ENCODE measurements at regions not wholly inside any gene's neighbourhood (a gene's known extent, or its start where the extent isn't known, plus 50 kb on each side); places are given as distances from the start of the nearest gene placed in this dataset.
"Not testable (repeated sequence)": the region's sequence is repeated elsewhere in the genome, so short reads cannot be mapped to it uniquely, and the experiment has no call there.

- no peak for TF ChIP-seq CTCF (IDR thresholded peaks at IDR 0.05; ENCODE audit: low read depth, low read length, missing control alignments)
- in situ Hi-C loops (cut with HindIII; ENCODE audit: low sequenced_read_pairs): no loop called here
- DNase-seq (ENCODE audit: low read depth): no peak
- H3K4me3 ChIP-seq (ENCODE audit: low read depth, low read length): no peak overlapping the region
Measured at GRCh38 chr1:188154761-188155160, 1326.0 kb downstream of the PLA2G4A start.

- no peak for TF ChIP-seq CTCF (IDR thresholded peaks at IDR 0.05; ENCODE audit: low read depth, low read length, missing control alignments)
- in situ Hi-C loops (cut with HindIII; ENCODE audit: low sequenced_read_pairs): no loop called here
- H3K4me3 ChIP-seq (ENCODE audit: low read depth, low read length): no peak overlapping the region
- DNase-seq (ENCODE audit: low read depth): no peak
Measured at GRCh38 chr1:188155261-188155660, 1326.5 kb downstream of the PLA2G4A start.

- in situ Hi-C loops (cut with HindIII; ENCODE audit: low sequenced_read_pairs): no loop called here
- H3K4me3 ChIP-seq (ENCODE audit: low read depth, low read length): no peak overlapping the region
- no peak for DNase-seq (ENCODE audit: low read depth)
- TF ChIP-seq CTCF (IDR thresholded peaks at IDR 0.05; ENCODE audit: low read depth, low read length, missing control alignments): no peak
Measured at GRCh38 chr1:188164459-188164858, 1335.7 kb downstream of the PLA2G4A start.

GRCh38 chr1:188166654-188167053 lies 1337.9 kb downstream of the PLA2G4A start:
- DNase-seq (ENCODE audit: low read depth): no peak
- H3K4me3 ChIP-seq (ENCODE audit: low read depth, low read length): no peak overlapping the region
- in situ Hi-C loops (cut with HindIII; ENCODE audit: low sequenced_read_pairs): no loop called here
- no peak for TF ChIP-seq CTCF (IDR thresholded peaks at IDR 0.05; ENCODE audit: low read depth, low read length, missing control alignments)

GRCh38 chr1:188169971-188170370 lies 1341.2 kb downstream of the PLA2G4A start:
- in situ Hi-C loops (cut with HindIII; ENCODE audit: low sequenced_read_pairs): no loop called here
- no peak for DNase-seq (ENCODE audit: low read depth)
- no peak for TF ChIP-seq CTCF (IDR thresholded peaks at IDR 0.05; ENCODE audit: low read depth, low read length, missing control alignments)
- H3K4me3 ChIP-seq (ENCODE audit: low read depth, low read length): no peak overlapping the region

GRCh38 chr1:188170411-188170810 lies 1341.7 kb downstream of the PLA2G4A start:
- no peak for DNase-seq (ENCODE audit: low read depth)
- in situ Hi-C loops (cut with HindIII; ENCODE audit: low sequenced_read_pairs): no loop called here
- H3K4me3 ChIP-seq (ENCODE audit: low read depth, low read length): no peak overlapping the region
- no peak for TF ChIP-seq CTCF (IDR thresholded peaks at IDR 0.05; ENCODE audit: low read depth, low read length, missing control alignments)

- no peak overlapping the region for H3K4me3 ChIP-seq (ENCODE audit: low read depth, low read length)
- TF ChIP-seq CTCF (IDR thresholded peaks at IDR 0.05; ENCODE audit: low read depth, low read length, missing control alignments): no peak
- in situ Hi-C loops (cut with HindIII; ENCODE audit: low sequenced_read_pairs): no loop called here
- DNase-seq (ENCODE audit: low read depth): no peak
Measured at GRCh38 chr1:188170935-188171334, 1342.2 kb downstream of the PLA2G4A start.

- in situ Hi-C loops (cut with HindIII; ENCODE audit: low sequenced_read_pairs); DNase-seq (ENCODE audit: low read depth); H3K4me3 ChIP-seq (ENCODE audit: low read depth, low read length): not testable (repeated sequence)
Measured at GRCh38 chr1:188182063-188182462, 1353.3 kb downstream of the PLA2G4A start.
